DMS53 treated with DMSO at 0.1 percent for 48 hours (cell line): ENCODE measurements at regions not wholly inside any gene's neighbourhood (a gene's known extent, or its start where the extent isn't known, plus 50 kb on each side); places are given as distances from the start of the nearest gene placed in this dataset.

ENCODE experiments used
- DNase-seq: peaks from one replicate; lab custom pipeline; 2025; ENCODE audit not compliant: unreplicated experiment; lab: John Stamatoyannopoulos, UW

DNA sequence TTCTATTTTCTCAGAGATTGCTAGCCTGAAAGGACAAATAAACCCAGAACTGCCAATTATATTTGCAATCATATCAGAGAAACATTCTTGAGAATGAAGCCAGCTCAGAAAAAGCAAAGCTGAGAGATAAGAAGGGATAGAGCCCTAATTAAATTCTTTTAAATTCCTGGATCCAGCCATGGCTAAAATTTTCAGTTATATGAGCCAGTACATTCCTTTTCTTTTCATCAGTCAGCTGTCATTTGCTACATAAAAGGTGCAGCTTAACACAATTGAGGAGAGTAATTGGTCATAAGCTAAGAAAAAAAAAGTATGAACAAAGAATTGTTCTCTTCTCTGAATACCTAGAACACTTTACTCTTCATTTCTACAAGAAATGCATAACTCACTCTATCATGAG lies 303.5 kb upstream of the FIGN start:
- no peak for DNase-seq

DNA sequence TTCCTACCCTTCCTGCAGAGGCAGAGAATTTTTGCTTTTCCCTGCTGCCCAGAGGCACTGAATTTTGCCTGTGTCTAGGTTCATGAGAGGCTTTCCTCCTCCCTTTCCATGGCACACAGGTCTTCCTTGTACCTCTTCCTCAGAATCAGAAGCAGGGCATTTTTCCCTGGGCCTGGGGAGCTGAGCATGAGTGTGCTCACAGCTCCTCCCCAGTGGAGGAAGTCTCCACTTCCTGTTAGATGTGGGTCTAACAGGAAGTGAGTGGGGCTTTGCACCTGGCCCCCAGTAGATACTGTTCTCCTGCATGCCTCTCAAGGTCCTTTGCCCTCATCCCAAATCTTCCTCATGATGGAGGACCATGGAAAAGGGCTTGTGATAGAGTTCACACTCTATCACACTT lies 297.2 kb upstream of the FIGN start:
- no peak for DNase-seq

DNA sequence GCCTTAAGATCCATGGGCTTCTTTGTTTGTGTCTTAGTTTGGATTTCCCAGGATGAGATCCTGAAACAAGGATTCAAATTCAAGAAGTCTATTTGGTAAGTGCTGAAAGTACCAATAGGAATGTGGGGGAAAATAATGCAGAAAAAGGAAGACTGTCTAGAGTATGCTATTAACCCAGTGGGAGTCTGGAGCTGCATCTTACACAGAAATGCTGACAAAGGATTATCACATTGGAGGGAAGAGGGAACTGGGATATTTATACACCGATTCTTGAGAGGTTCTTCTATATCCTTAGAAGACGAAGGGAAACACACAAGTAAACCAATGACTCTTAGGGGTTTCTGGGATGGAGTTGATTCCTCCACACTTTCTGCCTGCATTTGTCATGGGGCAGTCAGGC lies 294.8 kb upstream of the FIGN start:
- no peak for DNase-seq

DNA sequence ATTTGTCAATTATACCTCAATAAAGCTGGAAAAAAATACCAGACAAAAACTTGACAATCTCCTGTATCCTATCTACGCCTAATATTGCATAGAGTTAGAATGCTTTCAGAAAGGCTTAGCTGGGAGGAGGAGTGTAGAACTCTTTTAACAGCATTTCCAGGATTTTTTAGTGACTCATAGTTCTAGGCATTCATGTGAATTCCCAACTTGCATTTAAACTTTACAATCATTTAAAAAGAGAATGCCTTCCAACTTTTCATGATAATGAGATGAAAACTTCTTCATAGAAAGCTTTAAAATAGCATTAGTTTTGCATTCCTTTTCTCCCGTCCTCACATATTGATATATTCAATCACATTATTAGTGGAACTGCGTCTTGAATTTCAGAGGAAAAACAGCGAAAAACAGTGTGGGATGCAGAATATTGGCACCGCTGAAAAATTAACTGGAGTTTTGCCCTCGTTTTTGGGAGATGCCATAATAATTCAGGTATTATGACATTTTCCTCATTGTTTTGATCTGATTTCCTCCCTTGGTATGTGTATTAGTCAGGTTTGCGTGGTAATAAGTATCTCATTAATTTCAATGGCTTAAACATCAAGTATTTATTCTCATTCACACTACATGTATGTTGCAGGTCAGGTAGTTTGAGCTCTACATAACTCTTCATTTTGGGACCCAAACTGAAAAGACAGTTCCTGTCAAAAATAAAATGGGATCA lies 293.2 kb upstream of the FIGN start:
- no peak for DNase-seq

DNA sequence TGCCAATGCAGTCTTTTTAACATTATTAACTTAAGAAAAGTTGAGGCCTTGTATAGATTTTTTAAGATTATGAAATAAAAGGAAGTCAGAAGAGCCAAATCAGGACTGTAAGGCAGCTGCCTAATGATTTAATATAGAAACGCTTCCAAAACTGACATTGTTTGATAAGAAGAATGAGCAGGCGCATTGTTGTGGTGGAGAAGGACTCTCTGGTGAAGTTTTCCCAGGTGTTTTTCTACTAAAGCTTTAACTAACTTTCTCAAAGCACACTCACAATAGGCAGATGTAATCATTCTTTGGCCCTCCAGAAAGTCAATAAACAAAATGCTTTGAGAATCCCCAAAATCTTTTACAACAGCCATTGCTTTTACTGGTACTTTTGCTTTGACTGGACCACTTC lies 288.6 kb upstream of the FIGN start:
- DNase-seq: no peak

DNA sequence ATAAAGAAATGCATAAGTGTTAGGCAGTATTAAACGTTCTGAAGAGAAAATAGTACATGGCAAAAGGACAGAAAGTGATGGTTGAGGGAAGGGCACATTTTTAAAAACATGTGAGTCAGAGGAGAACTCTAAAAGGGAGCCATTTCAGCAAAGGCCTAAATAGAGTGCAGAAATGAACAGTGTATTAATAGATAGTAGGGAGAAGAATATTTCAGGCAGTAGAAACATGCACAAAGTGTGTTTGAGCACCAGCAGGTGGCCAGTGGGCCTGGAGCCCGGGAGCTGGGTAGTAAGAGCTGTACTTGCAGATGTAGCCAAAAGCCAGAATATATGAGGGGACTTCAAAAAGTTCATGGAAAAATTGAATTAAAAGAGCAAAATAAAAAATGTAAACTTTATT lies 288.1 kb upstream of the FIGN start:
- no peak for DNase-seq

DNA sequence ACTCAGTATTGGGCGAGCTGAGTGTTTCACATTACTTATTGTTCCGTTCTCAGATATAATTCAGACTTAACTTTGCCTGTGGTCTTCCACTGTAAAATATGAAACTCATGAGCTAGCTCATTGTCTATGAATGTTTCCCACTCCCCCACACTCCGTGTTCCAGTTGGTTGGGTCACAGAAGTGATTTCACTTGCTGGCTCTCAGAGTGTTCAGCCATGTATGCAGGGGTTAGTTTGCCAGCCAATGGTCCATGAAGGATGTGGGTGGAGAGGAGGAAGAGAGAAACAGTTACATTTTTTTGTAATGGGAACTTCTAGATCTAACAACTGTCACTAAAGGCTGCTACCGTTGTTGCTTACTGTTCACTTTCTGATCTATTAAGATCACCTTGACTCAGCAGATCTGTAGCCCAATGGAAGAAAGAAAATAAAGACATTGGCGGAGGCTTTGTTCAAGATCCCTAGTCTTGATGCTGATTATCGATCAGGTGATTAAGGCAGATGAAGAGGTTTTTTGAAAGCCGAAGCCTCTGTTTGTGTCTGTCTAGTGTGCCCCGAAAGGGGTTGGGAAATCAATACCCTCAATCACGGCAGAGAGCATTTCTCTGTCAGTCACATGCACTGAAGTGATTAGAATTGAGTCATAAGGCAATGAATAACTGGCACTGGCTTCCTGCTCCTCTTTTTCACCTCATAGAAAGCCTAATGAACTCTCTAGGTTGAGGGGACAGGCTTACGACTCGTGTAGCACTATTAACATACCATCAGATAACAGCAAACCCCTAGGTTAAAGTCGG lies 279.7 kb upstream of the FIGN start:
- DNase-seq: no peak

DNA sequence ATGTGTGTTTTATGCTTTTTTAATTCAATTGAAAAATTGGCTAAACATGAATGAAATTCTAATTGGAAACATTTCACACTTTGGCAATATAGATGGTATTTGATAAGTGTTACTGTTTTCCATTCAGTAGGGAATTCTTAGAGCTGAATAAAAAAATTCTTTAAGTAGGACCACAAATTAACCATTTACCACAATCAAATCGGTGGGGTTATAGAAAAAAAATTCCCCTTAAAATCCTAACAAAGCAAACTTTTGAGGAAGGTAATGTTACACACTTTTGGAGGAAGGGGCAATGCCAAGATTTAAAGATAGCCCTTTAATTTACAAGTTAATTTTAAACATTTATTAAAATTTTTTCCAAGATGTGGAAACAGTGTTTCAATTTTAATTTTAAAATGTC lies 279.0 kb upstream of the FIGN start:
- DNase-seq: no peak

DNA sequence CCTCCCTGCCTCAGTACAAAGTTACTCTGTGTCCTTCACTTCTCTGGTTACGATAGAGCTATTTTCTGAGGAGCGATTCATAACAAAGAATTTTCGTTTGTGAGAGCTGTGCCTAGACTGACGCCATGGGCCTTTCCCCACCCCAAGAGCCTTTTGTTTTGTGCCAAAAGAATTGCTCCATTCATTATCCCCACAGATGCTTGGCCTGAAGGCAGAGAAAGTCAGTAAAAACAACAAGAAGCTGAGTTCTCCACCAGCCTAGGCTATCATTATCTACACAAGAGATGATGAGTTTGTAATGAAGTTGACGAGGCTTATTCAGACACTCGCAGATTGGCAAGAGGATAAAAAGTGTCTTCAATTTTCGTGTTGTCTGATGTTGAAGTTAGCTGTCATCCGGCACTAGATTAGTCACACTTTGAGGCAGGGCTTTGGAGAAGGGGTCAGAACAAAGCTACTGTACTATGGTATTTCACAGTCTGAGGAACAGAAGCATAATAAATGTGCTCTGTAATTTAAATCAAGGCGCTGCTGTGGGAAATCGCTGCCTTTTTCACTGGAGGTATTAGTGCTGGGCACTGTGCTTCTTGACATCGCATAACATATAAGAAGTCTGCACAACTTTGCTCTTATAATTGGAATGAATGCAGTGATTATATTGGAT lies 278.4 kb upstream of the FIGN start:
- DNase-seq: no peak

DNA sequence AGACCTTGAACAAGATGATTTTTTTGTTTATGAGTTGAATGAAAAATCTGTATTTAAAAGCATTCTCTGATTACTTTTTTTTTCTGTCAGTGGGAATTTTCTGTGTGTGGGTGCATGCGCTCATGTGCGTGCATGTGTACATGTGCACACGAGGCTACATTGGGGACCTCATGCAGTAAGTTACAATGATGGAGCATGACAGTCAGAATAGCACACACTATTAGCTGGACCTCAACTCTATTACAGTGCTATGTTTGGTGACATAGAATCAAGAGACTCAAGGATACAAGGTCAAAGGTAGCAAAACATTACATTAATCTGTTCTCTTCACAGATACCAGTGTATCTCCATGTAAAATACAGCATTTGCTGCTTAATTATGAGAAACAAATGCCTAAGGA lies 276.8 kb upstream of the FIGN start:
- no peak for DNase-seq

DNA sequence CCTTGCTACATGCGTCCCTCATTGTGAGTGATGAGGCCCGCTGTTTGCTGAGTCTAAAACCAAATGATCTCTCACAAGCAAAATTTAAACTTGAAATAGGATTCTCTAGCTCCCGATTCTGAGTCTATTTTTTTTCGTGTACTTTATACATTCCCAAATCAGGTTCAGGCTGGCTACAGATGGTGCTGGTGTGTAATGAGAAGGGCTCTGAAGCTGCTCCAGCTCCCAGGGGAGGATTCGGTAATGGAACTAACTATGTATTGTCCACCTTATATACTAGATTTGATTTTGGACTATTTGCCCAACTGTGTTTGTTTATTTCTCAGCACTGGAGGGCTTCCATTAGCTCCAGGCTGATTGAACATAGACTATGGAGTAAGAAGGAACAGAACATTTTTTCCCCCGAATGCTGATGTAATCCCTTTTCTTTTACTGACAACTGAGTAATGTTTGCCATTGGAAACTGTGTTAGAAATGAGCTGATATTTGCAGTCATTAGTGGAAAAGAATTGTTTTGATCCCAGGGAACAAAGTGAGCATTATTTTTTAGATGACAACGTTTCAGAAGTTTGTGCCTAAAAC lies 274.0 kb upstream of the FIGN start:
- DNase-seq: no peak

DNA sequence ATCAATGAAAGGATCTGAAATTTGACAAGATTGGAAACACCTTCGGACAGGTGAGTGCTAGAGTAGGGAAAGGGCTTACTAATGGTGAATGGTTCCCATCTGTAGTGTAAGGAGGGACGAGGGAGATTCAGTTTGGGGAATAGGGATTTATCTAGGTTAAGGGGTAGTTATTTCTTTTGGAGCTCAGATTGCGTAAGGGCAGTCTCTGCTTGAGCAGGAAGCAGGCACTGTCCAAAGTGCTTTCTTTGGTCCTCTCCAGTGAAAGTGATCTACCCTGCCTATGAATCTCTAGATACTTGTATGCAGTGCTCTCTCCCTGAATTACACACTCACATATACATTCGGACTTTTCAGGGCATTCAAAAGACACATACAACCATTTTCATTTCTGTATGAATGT lies 272.9 kb upstream of the FIGN start:
- DNase-seq: no peak

DNA sequence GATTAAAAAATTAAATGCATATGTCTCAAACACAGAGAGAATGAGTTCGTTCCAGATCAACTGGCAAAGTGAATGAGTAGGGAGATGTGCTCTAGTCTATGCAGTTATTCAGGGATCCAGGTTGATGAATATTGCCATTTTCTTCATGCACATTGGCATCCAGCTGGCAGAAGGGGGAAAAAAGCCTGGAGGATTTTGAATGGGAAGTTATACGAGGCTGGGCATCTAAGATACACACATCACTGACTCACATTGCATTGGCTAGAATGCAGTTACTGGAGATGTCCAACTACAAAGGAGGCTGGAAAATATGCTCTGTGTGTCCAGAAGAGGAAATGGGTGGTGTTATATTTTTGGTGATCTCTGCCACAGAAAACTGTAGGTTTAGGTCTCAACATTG lies 270.9 kb upstream of the FIGN start:
- no peak for DNase-seq

DNA sequence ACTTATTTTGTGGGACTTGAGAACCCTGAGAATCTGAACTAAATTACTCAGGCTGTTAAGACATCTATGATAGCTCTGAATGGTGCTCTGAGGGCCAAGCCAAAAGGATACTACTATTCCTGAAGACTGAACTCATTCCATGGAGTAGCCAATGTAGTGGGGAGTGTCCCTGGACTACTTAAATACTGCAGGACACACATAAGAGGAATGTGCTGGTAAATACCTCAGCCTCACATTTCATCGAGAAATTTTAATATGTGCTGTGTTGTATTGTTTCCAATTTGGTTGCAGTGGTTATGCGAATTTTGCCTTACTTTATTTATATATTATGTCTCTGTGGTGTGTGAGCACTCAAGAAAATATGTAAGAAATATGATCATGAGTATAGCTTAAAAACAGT lies 264.4 kb upstream of the FIGN start:
- DNase-seq: no peak

DNA sequence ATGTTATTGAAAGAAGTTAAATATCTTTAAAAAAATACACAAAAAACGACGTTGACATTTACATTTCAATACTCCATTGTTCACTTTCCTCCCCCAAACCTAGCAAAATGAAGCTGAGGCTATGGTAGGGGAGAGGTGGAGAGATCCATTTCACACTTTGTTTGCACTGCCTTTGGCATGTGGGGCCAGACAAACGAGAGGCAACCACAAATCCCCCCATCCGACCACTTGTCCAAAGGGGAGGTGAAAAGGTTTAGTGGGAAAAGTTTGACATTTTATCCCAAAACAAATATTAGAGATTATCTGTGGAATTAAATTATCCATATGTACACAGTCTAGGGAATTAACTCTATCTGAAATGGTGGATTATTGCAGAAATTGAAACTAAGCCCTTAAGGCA lies 261.7 kb upstream of the FIGN start:
- DNase-seq: no peak

DNA sequence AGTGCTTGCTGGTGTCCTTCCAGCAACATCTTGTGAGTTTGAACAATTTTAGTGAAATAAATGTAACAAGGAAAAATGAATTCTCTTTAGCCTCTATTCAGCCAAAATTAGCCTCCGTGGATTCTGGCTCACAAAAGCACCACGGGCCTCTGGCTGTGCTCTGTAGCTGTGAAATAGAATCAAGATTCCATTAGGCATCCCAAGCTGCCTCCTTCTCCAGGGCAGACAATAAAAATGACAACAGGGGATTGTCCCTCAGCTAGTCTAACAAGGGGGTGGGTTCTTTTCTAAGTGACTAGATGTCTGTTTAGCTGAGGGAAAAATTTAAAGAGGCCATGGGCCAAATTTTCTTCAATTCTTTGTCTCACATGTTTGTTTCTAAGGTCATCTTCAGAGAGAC lies 254.7 kb upstream of the FIGN start:
- DNase-seq: no peak

DNA sequence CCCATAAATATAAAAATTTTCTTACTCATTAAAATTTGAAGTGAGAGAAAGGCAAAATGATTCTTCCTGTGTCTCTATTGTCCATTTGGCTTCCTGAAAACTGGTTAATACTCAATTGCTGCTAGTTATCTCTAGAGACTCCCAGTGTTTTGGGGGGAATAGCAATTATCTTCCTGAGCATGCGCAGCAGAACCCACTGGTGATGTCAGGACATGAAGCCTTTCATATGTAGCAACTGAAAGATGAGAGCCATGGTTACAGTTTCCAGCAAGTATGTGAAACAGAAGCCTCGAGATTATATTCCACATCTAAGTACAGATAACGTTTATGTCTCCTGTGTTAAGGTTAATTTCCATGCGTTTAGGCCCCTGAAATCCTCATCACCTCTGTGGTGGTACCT lies 254.3 kb upstream of the FIGN start:
- DNase-seq: no peak

DNA sequence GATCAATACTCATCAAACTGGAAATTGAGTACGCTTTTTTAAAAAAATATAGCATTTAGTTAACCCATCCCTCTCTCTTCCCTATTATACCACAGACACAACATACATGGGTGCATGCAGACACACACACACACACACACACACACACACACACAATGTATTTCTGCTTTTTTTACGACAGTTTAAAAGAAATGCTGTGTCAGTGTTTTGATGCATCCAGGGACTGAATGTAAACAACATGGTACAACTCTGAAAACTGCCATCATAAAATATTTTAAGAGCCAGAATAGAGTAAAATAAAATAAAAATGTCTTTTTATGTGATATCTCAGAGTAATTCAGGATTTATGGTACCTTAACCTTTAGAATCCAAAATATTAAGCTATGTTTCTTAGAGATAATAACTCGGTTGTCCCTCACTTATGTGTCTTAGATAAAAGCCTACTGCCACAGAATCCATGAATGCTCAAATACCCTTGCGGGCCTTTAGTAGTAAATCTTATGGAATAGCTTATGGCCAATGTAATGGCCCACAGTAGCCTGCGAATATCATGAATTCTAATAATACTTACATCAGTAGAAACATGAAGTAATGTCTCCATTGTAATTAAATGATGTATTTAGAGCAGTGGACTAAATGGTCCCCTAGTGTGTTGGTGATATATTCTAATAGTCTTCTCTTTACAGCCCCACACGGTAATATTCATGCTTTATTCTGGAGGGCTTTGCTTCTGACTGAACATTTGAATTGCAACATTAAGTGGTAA lies 251.6 kb upstream of the FIGN start:
- no peak for DNase-seq

DNA sequence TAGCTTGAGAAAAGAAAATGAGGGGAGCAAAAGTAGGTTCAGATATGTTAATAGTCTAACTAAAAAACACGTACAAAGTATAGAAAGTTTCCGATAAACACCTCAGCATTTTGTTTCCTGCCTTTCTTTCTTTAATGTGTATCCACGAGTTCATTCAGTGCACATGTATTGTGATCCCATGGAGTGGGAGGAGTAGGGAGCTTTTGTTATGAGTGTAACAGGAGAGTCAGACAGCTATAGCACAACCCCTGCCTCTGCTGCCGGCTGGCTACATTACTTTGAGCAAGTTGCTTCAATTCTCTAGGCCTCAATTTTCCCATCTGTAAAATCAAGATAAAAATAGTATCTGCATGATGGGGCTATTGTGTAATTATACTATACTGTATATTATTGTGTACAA lies 249.2 kb upstream of the FIGN start:
- no peak for DNase-seq

DNA sequence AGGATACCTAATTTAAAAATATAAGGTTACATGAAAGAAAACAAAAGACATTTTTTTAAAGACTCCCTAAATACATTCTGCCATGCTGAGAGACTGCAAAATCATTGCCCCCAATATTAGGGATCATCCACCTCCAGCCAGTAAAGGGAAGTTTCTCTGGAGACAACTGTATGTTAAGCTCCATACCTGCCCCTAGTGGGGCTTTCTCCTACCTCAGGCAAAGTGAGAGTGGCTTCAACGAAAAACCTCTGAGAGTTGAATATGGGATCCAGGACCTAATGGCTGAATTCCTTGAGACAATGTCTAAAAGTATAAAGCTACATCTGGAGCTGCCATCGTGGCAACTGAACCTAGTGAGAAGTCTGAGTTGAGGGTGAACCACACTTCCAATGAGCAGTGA lies 248.1 kb upstream of the FIGN start:
- DNase-seq: no peak

DNA sequence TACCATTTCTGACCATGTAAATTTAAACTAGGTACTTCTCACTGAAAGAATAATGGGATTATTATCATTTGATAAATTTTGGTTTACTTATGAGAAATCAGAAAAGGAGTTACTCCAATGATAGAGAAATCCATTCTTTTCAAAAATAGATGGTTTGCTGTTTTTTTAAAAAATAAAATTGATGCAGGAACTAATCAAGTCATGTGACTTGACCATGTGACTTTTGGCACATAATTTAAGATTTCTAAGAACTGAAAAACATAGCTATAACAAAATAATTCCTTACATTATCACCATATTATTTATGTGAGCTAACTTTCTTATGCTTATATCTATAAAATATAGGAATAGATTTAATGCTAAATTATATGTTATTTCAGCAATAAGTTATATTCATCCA lies 247.1 kb upstream of the FIGN start:
- DNase-seq: no peak
